Fibroblast of lung (primary cell): ENCODE measurements at regions not wholly inside any gene's neighbourhood (a gene's known extent, or its start where the extent isn't known, plus 50 kb on each side); places are given as distances from the start of the nearest gene placed in this dataset.

ENCODE experiments used
- DNase-seq, 2 donors: peaks; one replicate each; pipeline versions ENCODE4 v3.0.0 to v3.0.0-alpha.2; 2010; ENCODE audit warnings: low read depth in 2 of 2
- H2AFZ ChIP-seq: 2 replicates; pipeline ENCODE4 v1.5.1; 2012; ENCODE audit warnings: low read length, control low read depth, inconsistent platforms
- H3K27ac ChIP-seq: 2 replicates; pipeline ENCODE4 v1.5.1; 2011; ENCODE audit warnings: low read length, control low read depth; ENCODE audit not compliant: insufficient read depth
- H3K27me3 ChIP-seq: 2 replicates; pipeline ENCODE4 v1.5.1; 2011; ENCODE audit warnings: mild to moderate bottlenecking, low read length; ENCODE audit not compliant: control insufficient read depth, insufficient read depth
- H3K36me3 ChIP-seq: 2 replicates; pipeline ENCODE4 v1.5.1; 2011; ENCODE audit warnings: low read length; ENCODE audit not compliant: control insufficient read depth, insufficient read depth
- H3K4me1 ChIP-seq: 2 replicates; pipeline ENCODE4 v1.5.1; 2011; ENCODE audit warnings: low read length; ENCODE audit not compliant: control insufficient read depth, insufficient read depth; ENCODE audit errors: extremely low read depth
- H3K4me2 ChIP-seq: 2 replicates; pipeline ENCODE4 v1.5.1; 2011; ENCODE audit warnings: low read length, control low read depth; ENCODE audit not compliant: insufficient read depth; ENCODE audit errors: extremely low read depth
- H3K4me3 ChIP-seq, 4 experiments: fragments of 200-600 bp in 1 of 4; sonication (generic) in 1 of 4; replicated peaks in 1 of 4; 2 replicates each; pipeline ENCODE4 v1.5.1; 2011 to 2016; ENCODE audit warnings: low read length in 4 of 4, low read depth in 3 of 4, mild to moderate bottlenecking in 3 of 4, control low read depth in 2 of 4, inconsistent platforms in 1 of 4, mixed read lengths in 1 of 4; ENCODE audit not compliant: insufficient read depth in 1 of 4; ENCODE audit errors: control extremely low read depth in 1 of 4
- H3K79me2 ChIP-seq: 2 replicates; pipeline ENCODE4 v1.5.1; 2012; ENCODE audit warnings: mild to moderate bottlenecking, low read length, inconsistent platforms; ENCODE audit not compliant: control insufficient read depth, insufficient read depth
- H3K9ac ChIP-seq: 2 replicates; pipeline ENCODE4 v1.5.1; 2011; ENCODE audit warnings: mild to moderate bottlenecking, low read length, control low read depth; ENCODE audit not compliant: insufficient read depth
- H3K9me3 ChIP-seq: 2 replicates; pipeline ENCODE4 v1.5.1; 2012; ENCODE audit warnings: low read depth, low read length; ENCODE audit not compliant: control insufficient read depth, insufficient read depth
- H4K20me1 ChIP-seq: 2 replicates; pipeline ENCODE4 v1.5.1; 2011; ENCODE audit warnings: low read length; ENCODE audit not compliant: control insufficient read depth, insufficient read depth; ENCODE audit errors: extremely low read depth
- EZH2 ChIP-seq: IDR thresholded peaks from 2 replicates; pipeline ENCODE4 v1.5.1; 2012; ENCODE audit warnings: low read length, control low read depth, mild to moderate bottlenecking; ENCODE audit errors: missing control alignments
- TF ChIP-seq, protein P1 (sequence below), 2 donors: IDR thresholded peaks in 1 of 2; conservative IDR thresholded peaks in 1 of 2; 1 replicate in 1 of 2; 2 replicates in 1 of 2; pipeline ENCODE4 v1.5.1; 2011 to 2012; ENCODE audit warnings: low read length in 2 of 2, control low read depth in 1 of 2, inconsistent platforms in 1 of 2, low read depth in 1 of 2, mild to moderate bottlenecking in 1 of 2

DNA sequence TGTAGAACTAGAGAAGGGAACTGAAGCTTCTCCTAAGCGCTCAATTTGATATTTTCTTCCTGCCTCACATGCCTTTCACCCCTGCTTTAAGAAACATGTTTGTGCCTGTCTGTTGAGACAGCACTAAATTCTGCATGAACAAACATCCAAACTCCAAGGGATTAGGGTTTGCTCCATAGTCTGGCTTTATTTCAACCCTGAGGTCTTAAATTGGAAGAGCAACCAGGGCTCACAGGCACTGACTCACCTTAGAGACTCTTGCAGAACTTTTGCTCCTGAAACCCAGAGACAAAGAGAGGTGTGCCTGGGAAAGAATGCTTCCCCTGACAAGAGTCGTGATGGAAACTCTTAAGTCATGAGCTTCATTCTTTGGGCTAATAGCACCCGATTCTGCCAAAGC, 393.9 kb upstream of the MCTP2 start:
- Histone ChIP-seq H2AFZ (no peak overlapping the region), H3K36me3 (no peaks in the 10 kb centered on the region), H3K79me2 (no peaks in the 10 kb centered on the region), H3K27me3 (no peaks in the 10 kb centered on the region), H3K27ac (no peak overlapping the region), H4K20me1 (no peaks in the 10 kb centered on the region), H3K9ac (no peak overlapping the region), H3K4me1 (no peaks in the 10 kb centered on the region), H3K4me3 (no peak overlapping the region), H3K9me3 (no peaks in the 10 kb centered on the region), H3K4me2 (no peak overlapping the region)
- no peak for DNase-seq
- TF ChIP-seq, protein P1, sequence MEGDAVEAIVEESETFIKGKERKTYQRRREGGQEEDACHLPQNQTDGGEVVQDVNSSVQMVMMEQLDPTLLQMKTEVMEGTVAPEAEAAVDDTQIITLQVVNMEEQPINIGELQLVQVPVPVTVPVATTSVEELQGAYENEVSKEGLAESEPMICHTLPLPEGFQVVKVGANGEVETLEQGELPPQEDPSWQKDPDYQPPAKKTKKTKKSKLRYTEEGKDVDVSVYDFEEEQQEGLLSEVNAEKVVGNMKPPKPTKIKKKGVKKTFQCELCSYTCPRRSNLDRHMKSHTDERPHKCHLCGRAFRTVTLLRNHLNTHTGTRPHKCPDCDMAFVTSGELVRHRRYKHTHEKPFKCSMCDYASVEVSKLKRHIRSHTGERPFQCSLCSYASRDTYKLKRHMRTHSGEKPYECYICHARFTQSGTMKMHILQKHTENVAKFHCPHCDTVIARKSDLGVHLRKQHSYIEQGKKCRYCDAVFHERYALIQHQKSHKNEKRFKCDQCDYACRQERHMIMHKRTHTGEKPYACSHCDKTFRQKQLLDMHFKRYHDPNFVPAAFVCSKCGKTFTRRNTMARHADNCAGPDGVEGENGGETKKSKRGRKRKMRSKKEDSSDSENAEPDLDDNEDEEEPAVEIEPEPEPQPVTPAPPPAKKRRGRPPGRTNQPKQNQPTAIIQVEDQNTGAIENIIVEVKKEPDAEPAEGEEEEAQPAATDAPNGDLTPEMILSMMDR (conservative IDR thresholded peaks at IDR 0.05 in 1 of 2, IDR thresholded peaks at IDR 0.05 in 1 of 2; ENCODE audit: low read depth in 1 of 2, low read length in 2 of 2): no peak
- no peak for TF ChIP-seq EZH2

DNA sequence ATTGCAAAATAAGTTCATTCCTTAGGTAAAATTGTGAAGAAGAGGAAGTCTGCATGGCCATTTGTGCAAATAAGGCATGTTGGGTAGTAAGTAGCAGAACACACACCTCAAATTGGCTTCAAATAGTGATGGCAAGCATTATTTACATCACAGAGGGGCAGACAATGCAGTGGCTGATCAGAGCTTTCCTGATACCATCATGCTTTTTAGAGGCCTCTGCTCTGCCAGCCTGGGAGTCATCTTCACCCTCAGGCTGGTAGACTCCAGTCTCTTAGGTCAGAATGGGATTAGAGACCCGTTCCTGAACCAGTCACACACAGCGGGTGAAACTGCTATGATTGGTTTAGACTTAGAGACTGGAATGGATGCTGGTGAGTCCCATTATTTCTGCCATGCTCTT, 396.0 kb upstream of the MCTP2 start:
- DNase-seq: no peak
- TF ChIP-seq, protein P1 (conservative IDR thresholded peaks at IDR 0.05 in 1 of 2, IDR thresholded peaks at IDR 0.05 in 1 of 2; ENCODE audit: low read depth in 1 of 2, low read length in 2 of 2): no peak
- TF ChIP-seq EZH2: no peak
- Histone ChIP-seq H3K9me3 (no peaks in the 10 kb centered on the region), H3K27ac (no peak overlapping the region), H2AFZ (no peak overlapping the region), H3K36me3 (no peaks in the 10 kb centered on the region), H3K27me3 (no peaks in the 10 kb centered on the region), H4K20me1 (no peaks in the 10 kb centered on the region), H3K4me1 (no peaks in the 10 kb centered on the region), H3K4me3 (no peak overlapping the region), H3K9ac (no peak overlapping the region), H3K4me2 (no peak overlapping the region), H3K79me2 (no peaks in the 10 kb centered on the region)

DNA sequence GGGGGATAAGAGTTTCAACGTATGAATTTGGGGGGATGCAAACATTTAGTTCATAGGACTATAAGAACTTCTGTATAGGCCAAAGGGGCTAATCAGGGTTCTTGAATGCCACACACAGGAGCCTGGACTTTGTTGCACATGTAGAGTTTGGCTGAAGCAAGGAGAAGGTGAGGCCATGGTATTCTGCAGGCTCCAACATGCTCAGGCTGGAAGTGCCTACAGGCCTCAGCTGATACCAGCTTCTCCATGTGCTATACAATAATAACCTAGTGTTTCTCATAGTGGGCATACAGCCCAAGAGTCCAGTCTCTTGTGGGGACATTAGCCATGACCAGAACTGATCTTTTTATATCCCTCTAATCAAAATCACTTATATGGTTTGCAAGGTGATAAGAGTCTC, 399.7 kb upstream of the MCTP2 start:
- no peaks in the 10 kb centered on the region for H3K4me1 ChIP-seq
- no peak for DNase-seq
- no peak overlapping the region for H3K27ac ChIP-seq
- no peak overlapping the region for H3K4me2 ChIP-seq
- no peak overlapping the region for H2AFZ ChIP-seq
- TF ChIP-seq, protein P1 (conservative IDR thresholded peaks at IDR 0.05 in 1 of 2, IDR thresholded peaks at IDR 0.05 in 1 of 2; ENCODE audit: low read depth in 1 of 2, low read length in 2 of 2): no peak
- TF ChIP-seq EZH2: no peak
- H3K9ac ChIP-seq: no peak overlapping the region
- no peaks in the 10 kb centered on the region for H3K79me2 ChIP-seq
- no peaks in the 10 kb centered on the region for H4K20me1 ChIP-seq
- no peaks in the 10 kb centered on the region for H3K27me3 ChIP-seq
- H3K4me3 ChIP-seq: no peak overlapping the region
- no peaks in the 10 kb centered on the region for H3K9me3 ChIP-seq
- H3K36me3 ChIP-seq: no peaks in the 10 kb centered on the region
